GM18870 (cell line): ENCODE measurements at regions not wholly inside any gene's neighbourhood (a gene's known extent, or its start where the extent isn't known, plus 50 kb on each side); places are given as distances from the start of the nearest gene placed in this dataset.
"Not testable (repeated sequence)": the region's sequence is repeated elsewhere in the genome, so short reads cannot be mapped to it uniquely, and the experiment has no call there.

Experiments
- ATAC-seq: cut with Tn5 transposase; IDR thresholded peaks from one replicate; pipeline ENCODE4 v1.9.1; 2021; ENCODE audit warnings: moderate library complexity; ENCODE audit not compliant: unreplicated experiment

DNA sequence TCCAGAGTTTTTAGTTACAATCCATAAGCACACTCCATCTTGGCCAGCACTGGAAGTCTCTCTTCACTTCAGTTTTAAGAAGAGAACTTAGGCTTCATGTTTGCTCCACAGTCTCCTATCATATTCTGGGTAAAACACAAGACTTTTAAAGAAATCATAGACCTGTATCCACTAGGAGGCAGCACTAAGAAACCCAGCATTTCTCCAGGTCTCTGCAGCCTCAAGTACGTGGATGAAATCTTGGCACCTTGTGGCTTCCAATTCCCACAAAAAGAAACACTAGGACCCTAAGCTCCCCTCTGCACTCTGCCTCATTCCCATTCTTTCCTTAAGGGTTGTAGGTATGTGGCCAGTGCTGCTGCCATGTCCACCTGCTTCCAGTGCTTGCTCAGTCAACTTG lies 367.3 kb upstream of the CASK start:
- no peak for ATAC-seq

DNA sequence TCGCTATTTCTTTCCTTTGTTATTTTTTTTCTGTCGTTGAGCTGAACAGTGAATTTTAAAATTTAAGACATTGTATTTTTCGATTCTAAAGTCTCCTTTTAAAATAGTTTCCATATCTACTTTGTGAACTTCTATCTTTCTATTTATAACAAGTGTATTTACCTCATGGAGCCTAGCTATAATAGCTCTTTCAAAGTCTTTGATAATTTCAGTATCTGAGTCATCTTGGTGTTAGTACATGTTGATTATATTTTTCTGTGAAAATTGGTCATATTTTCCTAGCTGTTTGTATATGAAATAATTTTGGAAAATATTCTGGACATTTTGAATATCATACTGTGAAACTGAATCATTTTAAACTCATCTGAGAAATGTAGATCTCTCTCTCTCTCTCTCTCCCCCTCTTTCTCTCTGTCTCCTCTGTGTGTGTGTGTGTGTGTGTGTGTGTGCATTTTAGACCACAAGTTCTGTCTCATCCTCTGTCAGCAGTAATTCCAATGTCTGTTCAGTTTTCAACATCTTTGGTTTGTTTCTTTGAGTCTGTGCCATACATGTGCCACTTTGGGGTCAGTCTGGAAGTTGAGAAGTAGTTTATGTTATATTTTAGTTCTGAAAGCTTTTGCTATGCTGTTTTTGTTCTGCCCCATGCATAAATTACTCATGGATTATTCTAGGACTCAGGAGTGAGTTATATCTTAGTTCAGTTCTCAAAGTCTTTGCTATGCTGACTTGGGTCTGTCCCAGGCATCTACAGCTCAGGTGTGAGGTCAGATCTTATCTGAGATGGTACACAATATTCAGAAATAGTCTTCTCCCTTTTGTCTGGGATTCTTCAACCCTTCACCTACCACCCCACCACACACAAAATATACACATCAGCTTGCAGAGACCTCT lies 366.4 kb upstream of the CASK start:
- ATAC-seq, result no peak

DNA sequence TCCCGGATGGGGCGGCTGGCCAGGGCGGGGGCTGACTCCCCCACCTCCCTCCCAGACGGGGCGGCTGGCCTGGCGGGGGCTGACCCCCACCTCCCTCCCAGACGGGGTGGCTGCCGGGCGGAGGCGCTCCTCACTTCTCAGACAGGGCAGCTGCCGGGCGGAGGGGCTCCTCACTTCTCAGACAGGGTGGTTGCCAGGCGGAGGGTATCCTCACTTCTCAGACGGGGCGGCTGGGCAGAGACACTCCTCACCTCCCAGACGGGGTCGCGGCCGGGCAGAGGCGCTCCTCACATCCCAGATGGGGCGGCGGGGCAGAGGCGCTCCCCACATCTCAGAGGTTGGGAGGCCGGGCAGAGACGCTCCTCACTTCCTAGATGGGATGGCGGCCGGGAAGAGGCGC lies 362.3 kb upstream of the CASK start:
- ATAC-seq, result not testable (repeated sequence)

DNA sequence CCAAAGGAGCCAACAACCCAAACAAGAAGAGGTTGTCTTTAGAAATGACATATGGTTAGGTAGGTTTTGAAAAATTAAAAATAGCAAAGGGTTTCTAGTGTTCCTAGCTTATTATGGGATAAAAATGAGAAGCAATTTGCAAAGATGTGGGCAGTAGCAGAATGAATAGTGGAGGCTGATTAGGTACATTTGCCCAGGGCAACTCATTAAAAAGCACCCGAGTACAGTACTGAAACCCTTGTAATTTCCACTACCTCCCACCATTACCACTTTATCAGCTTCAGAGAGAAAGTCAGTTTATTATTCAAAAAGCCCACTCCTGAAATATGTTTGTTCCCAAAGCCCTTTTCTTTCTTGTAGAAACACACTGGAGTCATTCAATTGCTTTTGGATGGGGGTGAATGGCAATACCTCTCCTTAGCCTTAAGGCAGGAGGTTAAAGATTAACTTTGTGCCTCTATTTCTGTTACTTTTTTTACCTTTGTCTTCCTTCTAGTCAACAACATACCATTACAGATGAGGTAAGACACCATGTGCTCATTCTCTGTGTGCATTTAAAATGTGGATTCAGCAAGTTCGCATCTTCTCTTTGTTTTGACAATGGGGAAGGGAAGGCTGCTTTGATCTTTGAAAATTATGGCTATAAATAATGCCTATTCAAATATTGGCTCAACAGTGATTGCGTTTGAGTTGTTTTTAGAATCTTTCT lies 353.8 kb upstream of the CASK start:
- no peak for ATAC-seq

DNA sequence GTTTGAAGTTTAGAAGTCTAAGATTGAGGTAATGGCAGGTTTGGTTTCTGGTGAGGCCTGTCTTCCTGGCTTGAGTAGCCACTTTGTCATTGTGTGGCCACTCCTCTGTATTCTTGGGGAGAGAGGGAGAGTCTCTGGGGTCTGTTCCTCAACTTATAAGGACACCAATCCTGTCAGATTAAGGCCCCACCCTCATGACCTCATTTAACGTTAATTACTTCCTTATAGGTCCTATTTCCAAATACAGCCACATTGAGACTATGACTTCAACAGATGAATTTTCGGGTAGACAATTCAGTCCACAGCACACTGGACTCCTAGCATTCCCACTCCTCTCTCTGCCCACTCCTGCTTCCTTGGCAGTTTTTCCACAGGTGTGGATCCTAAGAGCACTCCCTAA lies 350.8 kb upstream of the CASK start:
- ATAC-seq, result no peak

DNA sequence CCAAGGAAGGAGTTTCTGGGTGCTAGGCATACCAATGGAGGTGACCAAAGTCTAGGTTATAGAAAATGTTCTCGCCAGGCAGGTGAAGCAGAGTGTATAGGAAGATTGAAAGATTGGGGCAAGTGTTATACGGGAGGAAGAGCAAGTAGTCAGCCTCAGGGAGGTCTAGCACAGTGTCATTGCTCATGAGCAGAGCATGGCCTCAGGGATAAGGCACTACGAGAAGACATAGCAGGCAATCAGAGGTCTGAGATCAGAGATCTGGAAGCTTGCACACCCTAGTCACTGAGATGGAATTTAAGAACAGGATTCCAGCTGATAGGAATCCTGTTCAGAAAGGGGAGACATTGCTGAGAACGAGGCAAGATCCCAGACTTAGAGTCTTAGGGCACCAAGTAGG lies 350.0 kb upstream of the CASK start:
- ATAC-seq, result no peak

DNA sequence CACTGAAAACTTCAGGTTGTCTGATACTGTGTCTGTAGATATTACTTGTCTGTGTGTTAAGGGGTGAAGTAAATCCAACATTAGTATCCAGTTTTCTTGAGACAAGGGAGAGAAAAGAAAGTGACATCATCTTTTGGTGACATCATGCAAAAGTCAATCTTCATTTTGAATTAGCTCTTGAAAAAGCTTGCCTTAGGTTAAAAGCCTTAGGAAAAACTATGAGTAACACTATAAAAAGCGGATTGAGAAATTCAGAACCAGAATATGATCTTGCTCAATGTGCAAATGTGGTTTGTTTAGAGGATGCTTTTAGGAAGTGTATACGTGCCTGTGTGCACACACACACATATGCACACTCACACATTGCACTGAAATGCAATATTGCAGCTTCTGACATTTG lies 345.8 kb upstream of the CASK start:
- ATAC-seq, result no peak

DNA sequence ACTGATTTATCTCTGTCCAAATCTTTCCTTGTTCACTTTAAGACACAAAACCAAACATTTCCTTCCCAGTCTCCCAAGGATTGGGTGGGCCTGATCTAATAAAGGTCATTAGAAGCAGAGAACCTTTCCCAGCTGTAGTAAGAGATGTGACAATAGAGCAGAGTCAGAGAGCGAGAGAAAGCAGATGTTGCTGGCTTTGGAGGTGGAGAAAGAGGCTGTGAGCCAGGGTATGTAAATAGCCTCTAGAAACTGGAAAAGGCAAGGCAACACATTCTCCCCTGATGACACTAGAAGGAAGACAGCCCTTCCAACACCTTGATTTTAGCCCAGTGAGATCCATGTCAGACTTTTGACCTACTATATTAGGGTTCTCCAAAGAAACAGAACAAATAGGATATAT lies 337.5 kb upstream of the CASK start:
- ATAC-seq, result no peak

DNA sequence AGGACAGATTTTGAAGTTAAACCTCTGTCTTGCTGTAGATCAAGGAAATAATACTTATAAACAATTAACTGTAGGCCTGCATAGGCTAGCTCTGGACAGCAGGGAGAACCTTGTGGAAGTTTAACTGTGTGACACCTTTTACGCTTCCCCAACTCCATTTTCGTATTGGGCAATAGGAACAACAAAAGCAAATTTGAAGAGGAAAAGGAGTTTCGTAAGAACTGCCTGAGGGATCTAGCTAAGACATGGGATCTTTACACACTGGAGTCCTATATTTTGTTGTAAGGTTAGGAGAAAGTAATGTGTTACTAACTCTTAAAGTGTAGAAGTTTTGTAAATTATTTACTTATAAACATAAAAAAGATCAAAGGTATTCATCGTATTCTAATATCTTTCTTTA lies 324.9 kb upstream of the CASK start:
- no peak for ATAC-seq

DNA sequence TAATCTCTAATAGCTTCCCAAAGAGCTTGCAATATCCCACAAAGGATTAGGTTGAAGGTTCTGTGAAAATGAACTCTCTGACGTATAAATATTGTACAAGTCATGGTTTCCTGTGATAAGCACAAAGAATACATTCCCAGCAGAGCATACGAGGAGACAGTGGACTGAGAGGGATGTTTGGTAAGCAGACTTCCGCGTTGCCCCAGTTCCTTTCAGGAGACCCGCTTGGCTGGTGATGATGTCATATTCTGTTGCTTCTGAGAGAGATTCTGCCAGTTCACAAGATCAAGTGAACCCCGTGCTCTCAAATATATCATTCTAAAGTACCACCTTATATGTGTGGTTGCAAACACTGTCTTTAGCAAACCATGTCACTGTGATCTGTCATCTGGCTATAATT lies 323.9 kb upstream of the CASK start:
- ATAC-seq, result no peak

DNA sequence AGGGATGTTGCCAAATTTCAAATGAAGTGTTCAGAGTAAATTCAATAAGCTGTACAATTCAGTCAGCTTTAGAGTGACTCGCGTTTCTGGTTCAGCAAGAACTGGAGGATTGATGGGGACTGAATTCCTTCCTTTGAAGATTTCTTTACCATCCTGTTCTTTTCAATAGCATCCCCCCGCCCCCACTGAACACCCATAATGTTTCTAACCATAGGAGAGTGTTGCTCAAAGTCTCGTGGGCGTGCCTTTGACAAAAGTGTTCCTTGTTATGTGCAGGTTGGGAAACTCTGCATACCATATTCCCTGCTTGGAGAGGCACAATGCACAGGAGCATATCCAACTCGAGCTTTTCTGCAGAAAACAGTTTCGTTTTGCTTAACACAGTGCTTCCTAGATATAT lies 323.5 kb upstream of the CASK start:
- ATAC-seq, result no peak

DNA sequence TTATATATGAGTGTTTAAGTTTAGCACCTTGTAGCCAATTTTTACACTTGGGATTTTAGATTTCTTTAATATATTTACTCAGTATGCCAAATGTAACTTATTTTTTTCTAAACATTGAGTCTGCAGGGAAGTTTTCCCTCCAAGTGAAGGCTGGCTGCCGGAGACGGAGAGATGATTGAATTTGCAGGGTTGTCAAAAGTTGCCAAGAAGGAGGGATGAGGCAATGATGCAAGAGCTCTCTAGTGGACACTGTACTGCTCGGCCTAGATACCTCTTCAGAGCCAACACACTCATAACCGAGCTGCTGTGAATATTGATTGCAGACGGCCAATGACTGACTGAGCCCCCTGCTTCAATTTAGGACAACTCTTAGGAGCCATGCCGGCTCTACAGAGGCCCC lies 318.6 kb upstream of the CASK start:
- ATAC-seq, result no peak

DNA sequence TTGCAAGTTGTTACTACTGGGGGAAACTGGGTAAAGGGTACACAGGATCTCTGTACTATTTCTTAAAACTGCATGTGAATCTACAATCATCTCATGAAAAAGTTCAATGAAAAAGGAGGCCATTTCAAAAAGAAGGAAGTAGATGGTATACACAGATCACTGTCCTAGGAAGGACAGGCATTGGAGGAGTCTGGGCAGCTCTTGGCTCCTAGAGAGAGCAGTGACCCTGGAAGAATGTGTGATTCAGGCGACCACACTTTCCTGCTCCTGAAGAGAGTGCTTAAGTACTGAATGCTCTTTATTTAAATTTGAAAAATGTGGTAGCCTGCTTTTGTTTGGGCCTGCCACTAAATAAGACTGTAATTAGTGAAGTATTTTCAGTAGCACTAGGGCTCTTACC lies 318.1 kb upstream of the CASK start:
- no peak for ATAC-seq

DNA sequence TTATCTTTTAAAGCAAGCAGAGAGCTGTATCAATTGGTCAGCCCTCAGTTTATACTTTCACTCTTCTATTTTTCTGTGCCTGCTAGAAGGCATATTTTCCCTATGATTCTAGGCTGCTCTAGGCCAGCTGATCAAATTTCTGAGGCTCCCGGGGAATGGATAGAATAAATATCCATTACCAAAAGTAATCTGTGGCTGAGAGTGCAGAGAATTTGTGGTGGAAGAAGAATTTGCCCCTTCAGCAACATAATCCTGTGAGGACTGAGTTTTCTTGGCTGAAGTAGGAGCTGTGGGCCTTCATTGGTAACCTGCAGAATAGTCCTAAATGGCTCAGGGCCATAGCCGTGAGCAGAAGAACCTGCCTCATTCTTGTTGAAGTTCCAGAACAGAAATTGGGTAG lies 314.6 kb upstream of the CASK start:
- ATAC-seq, result no peak

DNA sequence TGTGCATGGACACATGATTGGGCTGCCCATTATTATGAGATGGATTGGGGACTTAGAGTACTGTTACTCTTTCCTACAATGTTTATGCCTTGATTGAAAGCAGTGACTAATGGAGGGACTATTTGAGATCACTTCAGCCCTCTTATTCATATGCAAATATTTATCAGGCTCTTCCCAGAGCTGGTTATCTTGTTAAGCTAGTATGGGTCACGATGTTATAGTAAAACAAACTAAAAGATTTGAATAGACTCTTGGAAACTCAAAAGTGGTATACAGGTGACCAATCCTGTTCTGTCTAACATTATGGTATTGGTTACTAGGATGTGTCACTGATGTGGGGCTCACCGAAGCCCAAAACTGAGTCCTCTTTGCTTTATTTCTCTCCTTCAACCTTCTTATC lies 306.2 kb upstream of the CASK start:
- no peak for ATAC-seq

DNA sequence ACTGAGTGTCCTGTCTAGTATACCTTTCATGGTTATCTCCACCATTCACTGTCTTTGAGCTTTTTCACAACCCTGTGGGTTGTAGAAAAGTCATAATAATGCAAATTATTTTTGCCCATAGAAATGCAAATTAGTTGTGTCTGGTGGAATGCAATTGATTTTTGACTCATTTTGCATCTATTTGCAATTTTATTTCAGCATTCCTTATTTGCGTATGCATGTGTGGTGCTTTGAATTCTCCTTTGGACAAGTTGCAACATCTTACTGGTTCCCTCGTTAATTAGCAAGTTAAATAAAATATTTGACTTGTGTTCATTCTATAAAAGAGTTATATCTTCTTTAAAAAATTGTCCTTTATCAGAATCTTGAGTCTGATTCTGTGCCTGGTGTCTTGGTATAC lies 297.3 kb upstream of the CASK start:
- no peak for ATAC-seq

DNA sequence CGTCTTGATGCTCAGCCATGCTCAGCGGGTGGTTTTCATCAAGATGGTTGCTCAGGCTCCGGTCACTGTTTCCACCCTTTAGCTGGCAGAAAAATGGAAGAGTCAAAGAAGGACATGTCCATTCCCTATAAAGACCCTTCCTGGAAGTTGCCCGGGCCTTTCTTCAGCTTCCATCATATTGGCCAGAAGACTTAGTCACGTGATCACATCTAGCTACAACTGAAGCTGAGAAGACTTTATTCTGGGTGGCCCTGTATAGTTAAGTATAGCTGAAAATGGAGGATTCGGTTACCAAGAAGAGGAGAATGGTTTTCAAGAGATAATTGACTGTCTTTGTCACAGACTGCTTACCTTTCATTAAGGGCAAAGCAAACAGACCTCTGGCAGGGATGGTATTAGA lies 296.7 kb upstream of the CASK start:
- no peak for ATAC-seq

DNA sequence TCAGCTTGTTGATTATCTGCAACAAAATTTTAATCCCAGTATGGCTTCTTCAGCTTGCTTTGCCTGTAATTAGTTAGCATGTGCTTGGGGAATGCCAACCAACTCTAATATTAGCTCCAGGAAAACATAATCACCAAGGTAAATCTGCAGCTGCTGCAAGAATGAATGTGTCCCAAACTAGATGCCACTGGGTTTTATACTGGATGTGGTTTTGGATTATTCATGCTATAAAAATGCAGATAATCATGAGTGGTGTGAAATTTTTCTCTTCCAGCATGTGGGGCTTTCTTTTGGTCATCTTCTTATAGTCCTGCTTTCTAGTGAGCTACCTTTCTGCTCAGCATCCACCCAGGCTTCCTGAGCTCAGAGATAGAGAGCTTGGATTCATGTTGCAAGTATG lies 295.9 kb upstream of the CASK start:
- ATAC-seq, result no peak

DNA sequence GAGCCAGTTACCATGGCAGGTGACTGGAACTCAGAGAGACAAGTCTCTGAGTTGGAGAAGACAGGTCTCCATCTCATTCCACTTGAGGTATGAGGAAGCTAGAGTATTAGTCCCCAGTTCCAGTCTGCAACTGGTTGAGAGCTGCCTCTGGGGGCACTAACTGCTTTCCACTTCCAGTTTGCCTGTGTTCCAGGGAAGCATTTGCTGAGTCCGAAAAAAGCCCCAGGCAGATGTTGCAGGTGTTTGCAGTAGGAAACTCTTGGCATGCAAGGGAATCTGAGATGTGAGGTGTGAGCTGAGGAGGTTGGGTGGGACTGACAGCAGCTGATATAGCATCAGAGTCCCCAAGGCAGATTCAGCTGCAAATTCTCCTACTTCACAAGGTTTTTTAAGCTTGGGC lies 272.2 kb upstream of the CASK start:
- ATAC-seq, result no peak

DNA sequence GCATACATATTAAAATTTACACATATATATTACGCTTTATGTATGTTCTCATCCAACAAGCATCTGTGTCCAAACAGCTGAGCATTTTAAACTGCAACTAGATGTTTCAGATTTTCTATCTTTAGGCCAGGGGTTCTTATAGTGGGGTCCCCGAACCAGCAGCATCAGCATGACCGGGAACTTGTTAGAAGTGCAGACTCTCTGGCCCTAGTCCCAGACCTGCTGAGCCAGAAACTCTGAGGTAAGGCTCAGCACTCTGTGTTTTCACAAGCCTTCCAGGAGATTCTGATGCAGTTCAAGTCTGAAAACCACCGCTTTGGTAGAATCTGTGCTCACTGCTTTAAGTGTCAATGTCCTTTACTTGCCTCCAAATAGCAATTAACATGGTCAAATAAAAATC lies 266.2 kb upstream of the CASK start:
- no peak for ATAC-seq

DNA sequence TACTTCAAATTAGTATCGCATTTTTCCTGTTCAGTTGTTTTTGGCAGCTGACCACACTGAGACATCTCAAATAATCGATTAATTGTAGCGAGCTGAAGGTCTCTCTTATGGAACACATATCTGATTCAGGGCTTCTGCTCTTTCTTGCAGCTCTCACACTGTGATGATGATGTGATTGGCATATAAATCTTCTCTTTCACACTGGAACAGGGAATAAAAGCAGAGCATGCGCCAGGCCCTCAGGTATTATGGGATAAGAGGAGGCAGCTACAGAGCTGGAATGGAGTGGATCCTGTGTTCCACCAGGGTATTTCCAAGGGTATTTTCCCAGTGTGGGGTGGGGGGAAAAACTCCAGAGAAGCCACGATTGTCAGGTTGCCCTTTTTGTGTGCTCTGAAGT lies 265.4 kb upstream of the CASK start:
- ATAC-seq, result no peak

DNA sequence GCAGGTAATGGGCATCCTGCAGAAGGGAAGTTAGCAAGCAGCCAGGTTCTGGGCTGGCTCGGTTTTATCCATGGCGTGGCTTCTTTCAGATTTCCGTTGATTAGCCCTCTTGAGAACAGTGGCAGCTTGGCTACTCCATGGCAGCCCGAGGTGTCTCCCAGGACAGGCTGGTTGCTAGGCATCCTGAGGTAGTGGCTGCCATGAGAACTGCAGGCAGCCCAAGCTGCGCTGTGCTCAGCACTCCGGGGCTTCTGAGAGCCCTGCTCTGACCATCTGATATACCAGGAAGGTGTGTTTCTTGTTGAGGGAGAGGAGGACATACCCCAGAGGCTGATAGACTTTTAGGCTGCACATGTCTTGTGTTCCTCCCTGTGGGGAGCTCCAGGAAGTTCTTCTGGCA lies 253.4 kb upstream of the CASK start:
- no peak for ATAC-seq

DNA sequence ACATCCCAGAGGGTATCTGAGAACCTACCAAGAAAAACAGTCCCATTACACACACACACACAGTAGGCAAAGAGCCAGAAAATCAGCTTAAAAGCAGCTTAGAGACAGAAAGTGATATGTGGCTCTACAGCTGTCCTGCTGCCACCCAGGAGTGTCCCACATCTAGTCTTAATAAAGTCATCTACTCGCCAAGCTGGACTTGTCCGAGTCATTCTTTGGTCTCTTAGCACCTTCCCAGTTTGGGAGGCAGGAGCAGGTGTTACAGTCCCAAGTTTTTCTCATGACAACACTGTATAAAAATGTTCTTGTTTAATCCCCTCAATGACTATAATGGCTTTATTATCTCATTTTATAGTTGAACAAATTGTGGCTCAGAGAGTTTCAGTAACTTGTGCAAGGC lies 252.5 kb upstream of the CASK start:
- no peak for ATAC-seq
